Ishikawa (cell line): ENCODE measurements at regions not wholly inside any gene's neighbourhood (a gene's known extent, or its start where the extent isn't known, plus 50 kb on each side); places are given as distances from the start of the nearest gene placed in this dataset.

Experiments
- CEBPB ChIP-seq: IDR thresholded peaks from 2 replicates; pipeline ENCODE4 v1.6.1; 2012
- CREB1 ChIP-seq: IDR thresholded peaks from 2 replicates; pipeline ENCODE4 v1.6.1; 2012; ENCODE audit warnings: low read depth
- EGR1 ChIP-seq: IDR thresholded peaks from 2 replicates; pipeline ENCODE4 v1.6.1; 2012
- EP300 ChIP-seq: IDR thresholded peaks from 2 replicates; pipeline ENCODE4 v1.6.1; 2012; ENCODE audit warnings: borderline replicate concordance
- FOXM1 ChIP-seq: IDR thresholded peaks from 2 replicates; pipeline ENCODE4 v1.6.1; 2012; ENCODE audit warnings: low read depth, borderline replicate concordance
- NFIC ChIP-seq: IDR thresholded peaks from 2 replicates; pipeline ENCODE4 v1.6.1; 2012
- RAD21 ChIP-seq: IDR thresholded peaks from 2 replicates; pipeline ENCODE4 v1.6.1; 2012; ENCODE audit warnings: low read depth
- TAF1 ChIP-seq: IDR thresholded peaks from 2 replicates; pipeline ENCODE4 v1.6.1; 2012; ENCODE audit warnings: low read depth, mild to moderate bottlenecking
- TCF12 ChIP-seq: IDR thresholded peaks from 2 replicates; pipeline ENCODE4 v1.6.1; 2012; ENCODE audit warnings: low read depth
- TEAD4 ChIP-seq: IDR thresholded peaks from 2 replicates; pipeline ENCODE4 v1.6.1; 2012
- YY1 ChIP-seq: IDR thresholded peaks from 2 replicates; pipeline ENCODE4 v1.6.1; 2012; ENCODE audit warnings: low read depth
- ZBTB7A ChIP-seq: IDR thresholded peaks from 2 replicates; pipeline ENCODE4 v1.6.1; 2012; ENCODE audit warnings: low read depth
- TF ChIP-seq, protein P1 (sequence below): IDR thresholded peaks from 2 replicates; pipeline ENCODE4 v1.6.1; 2012
- TF ChIP-seq, protein P2 (sequence below): IDR thresholded peaks from 2 replicates; pipeline ENCODE4 v1.6.1; 2012
- TF ChIP-seq, protein P3 (sequence below): IDR thresholded peaks from 2 replicates; pipeline ENCODE4 v1.6.1; 2012; ENCODE audit warnings: low read depth, mild to moderate bottlenecking

DNA sequence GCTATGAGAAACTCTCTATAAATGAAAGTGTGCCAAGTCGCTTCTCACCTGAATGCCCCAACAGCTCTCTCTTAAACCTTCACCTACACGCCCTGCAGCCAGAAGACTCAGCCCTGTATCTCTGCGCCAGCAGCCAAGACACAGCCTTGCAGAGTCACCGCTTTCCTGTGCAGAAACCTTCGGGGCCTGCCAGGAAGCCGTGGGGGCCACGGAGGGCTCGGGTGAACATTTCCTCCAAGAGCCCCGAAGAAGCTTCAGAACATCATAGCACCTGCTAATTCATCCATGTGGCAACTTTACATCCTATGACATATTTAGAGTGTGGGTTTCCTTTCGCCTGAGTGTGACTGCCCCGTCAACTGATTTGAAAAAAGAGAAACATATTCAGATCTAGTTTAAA is 55.7 kb upstream of the PRSS58 start:
- TF ChIP-seq TEAD4 (no peak), CEBPB (no peak), EP300 (no peak), TCF12 (no peak), EGR1 (no peak), RAD21 (no peak)
- TF ChIP-seq, protein P1, sequence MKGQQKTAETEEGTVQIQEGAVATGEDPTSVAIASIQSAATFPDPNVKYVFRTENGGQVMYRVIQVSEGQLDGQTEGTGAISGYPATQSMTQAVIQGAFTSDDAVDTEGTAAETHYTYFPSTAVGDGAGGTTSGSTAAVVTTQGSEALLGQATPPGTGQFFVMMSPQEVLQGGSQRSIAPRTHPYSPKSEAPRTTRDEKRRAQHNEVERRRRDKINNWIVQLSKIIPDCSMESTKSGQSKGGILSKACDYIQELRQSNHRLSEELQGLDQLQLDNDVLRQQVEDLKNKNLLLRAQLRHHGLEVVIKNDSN = no peak

DNA sequence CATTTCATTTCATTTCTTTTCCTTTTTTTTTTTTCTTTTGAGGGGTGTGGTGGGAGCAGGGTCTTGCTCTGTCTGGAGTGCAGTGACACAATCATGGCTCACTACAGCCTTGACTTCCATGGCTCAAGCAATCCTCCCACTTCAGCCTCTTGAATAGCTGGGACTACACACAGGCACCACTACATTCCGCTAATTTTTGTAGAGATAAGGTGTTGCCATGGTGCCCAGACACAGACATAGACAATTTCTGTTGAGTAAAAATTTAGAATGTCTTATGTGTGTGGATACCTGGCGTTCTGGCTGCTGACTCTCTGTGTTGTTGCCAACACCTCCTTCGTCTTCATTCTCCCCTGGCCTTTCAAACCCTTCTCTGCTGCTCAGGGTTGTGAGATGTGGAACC is 54.0 kb upstream of the PRSS58 start:
- no peak for TF ChIP-seq CEBPB
- no peak for TF ChIP-seq YY1
- TF ChIP-seq NFIC = no peak
- TF ChIP-seq, protein P2, sequence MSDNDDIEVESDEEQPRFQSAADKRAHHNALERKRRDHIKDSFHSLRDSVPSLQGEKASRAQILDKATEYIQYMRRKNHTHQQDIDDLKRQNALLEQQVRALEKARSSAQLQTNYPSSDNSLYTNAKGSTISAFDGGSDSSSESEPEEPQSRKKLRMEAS = no peak
- no peak for TF ChIP-seq RAD21
- TF ChIP-seq, protein P3, sequence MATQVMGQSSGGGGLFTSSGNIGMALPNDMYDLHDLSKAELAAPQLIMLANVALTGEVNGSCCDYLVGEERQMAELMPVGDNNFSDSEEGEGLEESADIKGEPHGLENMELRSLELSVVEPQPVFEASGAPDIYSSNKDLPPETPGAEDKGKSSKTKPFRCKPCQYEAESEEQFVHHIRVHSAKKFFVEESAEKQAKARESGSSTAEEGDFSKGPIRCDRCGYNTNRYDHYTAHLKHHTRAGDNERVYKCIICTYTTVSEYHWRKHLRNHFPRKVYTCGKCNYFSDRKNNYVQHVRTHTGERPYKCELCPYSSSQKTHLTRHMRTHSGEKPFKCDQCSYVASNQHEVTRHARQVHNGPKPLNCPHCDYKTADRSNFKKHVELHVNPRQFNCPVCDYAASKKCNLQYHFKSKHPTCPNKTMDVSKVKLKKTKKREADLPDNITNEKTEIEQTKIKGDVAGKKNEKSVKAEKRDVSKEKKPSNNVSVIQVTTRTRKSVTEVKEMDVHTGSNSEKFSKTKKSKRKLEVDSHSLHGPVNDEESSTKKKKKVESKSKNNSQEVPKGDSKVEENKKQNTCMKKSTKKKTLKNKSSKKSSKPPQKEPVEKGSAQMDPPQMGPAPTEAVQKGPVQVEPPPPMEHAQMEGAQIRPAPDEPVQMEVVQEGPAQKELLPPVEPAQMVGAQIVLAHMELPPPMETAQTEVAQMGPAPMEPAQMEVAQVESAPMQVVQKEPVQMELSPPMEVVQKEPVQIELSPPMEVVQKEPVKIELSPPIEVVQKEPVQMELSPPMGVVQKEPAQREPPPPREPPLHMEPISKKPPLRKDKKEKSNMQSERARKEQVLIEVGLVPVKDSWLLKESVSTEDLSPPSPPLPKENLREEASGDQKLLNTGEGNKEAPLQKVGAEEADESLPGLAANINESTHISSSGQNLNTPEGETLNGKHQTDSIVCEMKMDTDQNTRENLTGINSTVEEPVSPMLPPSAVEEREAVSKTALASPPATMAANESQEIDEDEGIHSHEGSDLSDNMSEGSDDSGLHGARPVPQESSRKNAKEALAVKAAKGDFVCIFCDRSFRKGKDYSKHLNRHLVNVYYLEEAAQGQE = no peak
- no peak for TF ChIP-seq ZBTB7A
- TF ChIP-seq TAF1 = no peak
- TF ChIP-seq TEAD4 = no peak

DNA sequence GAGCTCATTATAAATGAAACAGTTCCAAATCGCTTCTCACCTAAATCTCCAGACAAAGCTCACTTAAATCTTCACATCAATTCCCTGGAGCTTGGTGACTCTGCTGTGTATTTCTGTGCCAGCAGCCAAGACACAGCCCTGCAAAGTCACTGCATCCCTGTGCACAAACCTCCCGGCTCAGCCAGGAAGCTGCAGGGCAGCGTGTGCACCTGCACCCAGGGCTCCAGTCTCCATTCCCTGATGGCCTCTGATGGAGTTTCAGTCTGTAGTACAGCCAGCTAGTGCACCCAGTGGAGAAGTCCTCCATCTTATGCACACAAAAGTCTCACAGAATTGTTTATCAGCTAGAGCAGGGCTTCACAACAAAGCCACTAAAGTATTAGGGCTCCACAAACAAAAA is 51.1 kb upstream of the PRSS58 start:
- TF ChIP-seq CREB1 (no peak), RAD21 (no peak), TCF12 (no peak), FOXM1 (no peak), EP300 (no peak), EGR1 (no peak), TEAD4 (no peak), NFIC (no peak), YY1 (no peak), ZBTB7A (no peak), CEBPB (no peak), TAF1 (no peak)
- TF ChIP-seq, protein P3 = no peak
- TF ChIP-seq, protein P2 = no peak
- TF ChIP-seq, protein P1 = no peak

DNA sequence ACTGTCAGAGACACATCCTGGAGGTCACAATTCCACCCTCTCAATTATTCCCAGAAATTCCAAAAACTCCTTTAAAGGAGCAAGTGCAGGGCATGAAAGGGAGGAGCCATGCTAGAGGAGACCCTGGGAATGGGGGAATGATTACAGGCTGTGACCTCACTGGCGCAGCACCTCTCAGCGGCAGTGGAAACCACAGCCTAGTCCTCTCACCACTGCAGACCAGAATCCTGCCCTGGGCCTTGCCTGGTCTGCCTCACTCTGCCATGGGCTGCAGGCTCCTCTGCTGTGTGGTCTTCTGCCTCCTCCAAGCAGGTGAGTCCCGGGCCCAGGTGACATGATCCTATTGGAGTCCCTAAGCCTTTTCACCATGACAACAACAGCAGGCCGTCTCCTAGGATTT is 50.5 kb upstream of the PRSS58 start:
- TF ChIP-seq FOXM1 (no peak), TAF1 (no peak), CEBPB (no peak), YY1 (no peak), CREB1 (no peak), ZBTB7A (no peak), EP300 (no peak), RAD21 (no peak), EGR1 (no peak), TCF12 (no peak), NFIC (no peak), TEAD4 (no peak)
- TF ChIP-seq, protein P2 = no peak
- TF ChIP-seq, protein P1 = no peak
- TF ChIP-seq, protein P3 = no peak
